GM21390 (cell line): ENCODE measurements at regions not wholly inside any gene's neighbourhood (a gene's known extent, or its start where the extent isn't known, plus 50 kb on each side); places are given as distances from the start of the nearest gene placed in this dataset.

Source experiments
- ATAC-seq: cut with Tn5 transposase; IDR thresholded peaks from one replicate; pipeline ENCODE4 v1.9.1; 2021; ENCODE audit not compliant: unreplicated experiment

DNA sequence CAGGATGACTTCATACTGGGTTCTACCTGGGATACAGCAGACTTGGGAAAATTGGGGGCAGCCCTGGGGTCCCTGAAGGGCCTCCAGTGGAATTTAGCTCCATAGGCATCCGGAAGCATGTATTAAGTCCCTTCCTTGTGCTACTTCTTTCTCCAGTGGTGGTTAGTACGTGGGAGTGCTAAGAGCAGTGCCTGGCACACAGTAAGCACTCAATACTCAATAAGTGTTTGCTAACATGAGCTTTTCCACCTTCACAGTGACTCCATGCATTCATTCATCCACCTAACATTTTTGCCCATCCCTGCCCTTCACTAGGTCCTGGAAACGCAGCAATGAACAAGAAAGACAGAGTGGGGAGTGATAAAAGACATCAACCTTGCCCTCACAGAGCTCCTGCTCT lies 120.5 kb downstream of the MN1 start:
- no peak for ATAC-seq

DNA sequence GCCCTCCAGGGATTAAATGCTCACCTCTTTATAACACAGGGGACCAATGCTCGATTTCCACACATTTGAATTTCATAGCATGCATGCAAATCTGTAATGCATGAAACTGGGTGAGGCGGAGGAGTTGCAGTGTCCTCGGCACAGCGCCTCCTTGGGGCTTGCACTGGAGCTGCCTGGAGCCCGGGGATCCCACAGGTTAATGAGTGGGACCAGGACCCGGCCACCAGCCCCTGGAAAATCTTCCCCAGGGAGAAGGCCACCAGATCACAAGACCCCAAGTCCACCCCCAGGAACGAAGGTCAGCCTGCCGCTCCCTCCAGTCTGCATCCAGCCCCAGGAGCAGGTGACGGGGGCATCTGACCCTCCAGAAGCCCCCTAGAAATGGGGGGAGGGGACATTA lies 119.1 kb downstream of the MN1 start:
- no peak for ATAC-seq

DNA sequence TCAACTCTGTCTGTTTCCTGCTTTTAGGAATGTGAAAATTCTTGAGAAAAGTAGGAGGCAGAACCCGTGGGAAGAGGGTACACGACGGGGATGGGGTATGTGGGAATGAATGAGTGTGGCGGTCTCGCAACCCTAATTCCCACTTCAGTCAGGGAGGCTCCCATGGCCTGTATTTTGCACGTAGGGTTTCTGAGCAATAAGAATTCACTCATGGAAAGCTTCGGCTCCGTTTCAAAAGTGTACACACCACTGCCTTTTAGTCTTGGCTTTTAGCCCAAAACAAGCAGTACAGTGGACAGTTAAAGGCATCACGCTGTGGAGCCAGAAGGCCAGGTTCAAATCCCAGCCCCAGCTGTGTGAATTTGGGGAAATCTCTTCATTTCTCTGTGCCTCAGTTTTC lies 116.7 kb downstream of the MN1 start:
- ATAC-seq = no peak

DNA sequence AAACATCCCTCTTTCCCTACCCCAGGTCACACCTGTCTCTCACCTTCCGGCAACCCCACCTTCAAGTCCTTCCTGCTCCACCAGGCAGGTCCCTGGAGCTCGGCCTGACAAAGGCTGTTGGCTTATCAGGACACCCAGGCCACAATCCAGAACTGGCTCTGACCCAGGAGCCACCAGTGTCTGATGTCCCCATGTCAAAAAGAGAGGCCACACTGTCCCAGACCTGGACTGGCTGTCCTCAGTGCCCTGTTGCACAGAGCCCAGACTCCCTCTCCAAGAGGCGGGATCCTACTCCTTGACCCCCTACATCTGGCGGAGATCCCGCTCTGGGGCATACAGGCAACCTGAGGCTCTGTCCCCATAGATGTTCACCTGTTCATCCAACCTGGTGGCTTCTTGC lies 116.0 kb downstream of the MN1 start:
- ATAC-seq = no peak

DNA sequence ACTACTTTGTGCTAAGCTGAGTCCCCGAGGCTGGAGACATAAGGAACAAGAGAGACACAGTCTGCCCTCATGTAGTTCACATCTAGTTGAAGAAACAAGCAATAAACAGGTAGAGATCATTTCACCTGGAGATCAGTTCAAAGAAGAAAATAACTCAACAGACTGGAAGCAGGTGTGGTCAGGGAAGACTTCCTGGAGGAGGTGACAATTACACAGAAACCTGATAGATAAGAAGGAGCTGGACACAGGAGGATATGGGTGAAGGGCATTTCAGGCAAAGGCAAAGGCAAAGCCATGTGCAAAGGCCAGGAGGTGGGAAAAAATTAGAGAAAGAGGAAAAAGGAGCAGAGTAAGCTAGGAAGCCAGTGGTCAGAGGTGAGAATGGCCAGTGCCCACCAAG lies 115.6 kb downstream of the MN1 start:
- no peak for ATAC-seq

DNA sequence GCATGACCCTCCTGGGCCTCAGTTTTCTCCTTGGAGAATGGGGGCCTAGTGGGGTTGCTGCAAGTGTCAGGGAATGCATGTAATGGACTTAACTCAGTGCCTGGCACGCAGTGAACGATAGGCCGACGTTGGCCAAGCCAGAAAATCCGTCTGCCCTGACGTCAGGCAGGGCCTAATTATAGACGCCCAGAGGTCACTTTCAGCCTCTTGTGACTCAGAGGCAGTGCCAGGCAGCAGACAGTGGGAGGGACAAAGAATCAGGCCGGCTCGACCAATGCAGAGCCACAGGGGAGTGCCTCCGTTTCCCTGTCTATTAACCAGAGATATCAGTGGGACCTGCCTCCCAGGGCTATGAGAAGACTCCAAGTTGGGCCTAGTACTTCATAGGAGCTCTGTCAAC lies 115.0 kb downstream of the MN1 start:
- no peak for ATAC-seq

DNA sequence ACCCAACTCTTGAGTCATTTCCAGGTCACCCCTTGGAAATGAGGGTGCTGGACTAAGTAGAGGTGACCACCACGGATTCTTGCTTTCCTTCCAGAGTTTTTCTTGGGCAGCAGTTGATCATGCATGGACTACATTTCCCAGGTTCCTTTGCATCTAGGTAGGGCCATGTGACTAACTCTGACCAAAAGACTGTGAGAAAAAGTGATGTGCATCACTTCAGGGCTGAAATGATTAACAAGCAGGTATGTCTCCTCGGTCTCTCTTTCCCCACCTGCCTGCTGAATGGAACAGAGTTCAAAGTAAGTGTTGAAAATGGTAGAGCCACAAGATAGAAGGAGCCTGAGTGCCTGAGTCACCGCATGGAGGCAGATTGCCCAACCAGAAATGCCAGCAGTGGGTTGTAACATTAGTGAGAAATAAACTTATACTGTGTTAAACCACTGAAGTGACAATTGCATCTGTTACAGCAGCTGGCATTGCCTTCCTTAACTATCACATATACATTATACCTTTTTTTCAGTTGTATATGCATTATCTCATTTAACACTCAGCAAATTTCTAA lies 113.5 kb downstream of the MN1 start:
- no peak for ATAC-seq

DNA sequence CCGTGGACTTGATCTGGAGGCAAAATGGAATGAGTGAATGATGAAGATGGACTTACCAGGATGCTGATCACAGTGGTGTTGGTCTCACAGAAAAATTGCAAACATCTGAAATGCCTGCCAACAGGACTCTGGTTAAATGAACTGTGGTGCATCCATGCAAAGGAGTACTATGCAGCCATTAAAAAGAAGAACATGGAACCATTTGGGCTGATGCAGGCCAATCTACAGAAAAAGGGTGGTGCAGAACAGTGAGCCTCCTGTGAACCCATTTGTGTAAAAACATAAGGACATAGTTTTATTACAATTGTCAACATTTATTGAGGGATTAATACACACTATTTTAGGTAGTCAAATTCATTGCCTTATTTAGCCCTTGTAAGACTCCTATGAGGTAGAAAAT lies 111.9 kb downstream of the MN1 start:
- ATAC-seq = no peak

DNA sequence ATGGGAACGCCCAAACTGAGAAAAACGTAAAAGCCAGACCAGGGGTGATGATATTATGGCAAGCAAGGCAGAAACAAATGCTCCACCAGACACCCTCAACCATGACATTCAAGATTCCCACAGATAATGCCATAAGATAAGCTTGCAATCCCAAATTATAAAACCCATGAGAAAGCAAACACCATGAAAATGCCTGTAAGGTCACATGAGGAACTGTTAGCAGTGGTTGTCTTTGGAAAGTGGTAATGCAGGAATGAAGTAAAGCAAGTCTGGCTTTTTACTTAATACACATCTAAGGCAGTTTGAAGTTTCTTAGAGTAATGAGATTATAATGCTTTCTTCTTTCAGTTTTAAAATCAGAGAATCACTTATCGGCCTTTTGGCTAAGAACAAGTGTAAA lies 111.0 kb downstream of the MN1 start:
- no peak for ATAC-seq

DNA sequence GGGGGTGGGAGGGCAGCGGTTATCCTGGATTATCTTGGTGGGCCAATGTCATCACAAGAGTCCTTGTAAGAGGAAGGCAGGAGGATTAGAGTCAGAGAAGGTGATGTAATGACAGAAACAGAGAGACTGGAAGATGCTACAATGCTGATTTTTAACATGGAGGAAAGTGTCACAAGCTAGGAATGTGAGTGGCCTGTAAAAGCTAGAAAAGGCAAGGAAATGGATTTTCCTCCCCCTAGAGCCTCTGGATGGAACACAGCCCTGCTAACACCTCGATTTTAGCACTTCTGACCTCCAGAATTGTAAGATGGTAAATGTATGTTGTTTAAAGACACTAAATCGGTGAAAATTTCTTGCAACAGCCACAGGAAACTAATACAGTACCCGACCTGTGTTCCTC lies 109.3 kb downstream of the MN1 start:
- no peak for ATAC-seq

DNA sequence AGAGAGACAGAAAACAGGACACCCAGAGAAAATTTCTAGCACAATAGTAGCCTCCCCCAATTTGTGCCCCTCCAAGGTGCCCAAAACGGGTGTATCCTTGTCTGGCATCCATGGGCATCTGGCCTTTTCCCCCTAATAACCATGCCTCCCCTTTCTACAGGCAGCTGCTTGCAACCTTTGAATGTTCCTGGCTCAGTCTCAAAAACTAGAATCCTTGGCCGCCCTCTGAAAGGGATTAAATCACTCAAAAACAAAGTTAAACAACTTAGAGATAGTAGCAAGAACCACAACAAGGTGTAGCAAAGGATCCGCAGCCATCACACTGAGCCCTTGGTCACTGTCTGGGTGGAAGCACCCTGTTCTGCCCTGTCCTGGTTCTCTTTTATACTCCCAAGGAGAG lies 105.6 kb downstream of the MN1 start:
- ATAC-seq = no peak

DNA sequence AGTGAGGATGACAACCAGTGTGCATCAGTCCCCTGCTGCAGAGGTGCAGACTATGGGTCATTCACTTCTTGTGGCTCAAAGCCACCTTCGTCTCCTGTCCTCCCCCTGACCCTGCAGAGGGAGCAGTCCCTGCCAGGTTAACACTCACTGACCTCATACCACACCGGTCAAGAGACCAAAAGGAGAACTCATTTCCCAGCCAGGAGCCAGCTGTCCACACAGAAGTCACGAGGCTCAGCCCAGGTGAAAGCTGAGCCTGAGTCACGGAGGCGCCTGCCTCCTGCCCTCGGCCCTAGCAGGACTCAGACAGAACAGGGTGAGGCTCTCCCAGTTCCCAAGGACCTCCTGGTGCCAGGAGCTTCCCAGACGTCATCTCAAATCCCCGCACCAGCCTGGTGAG lies 103.7 kb downstream of the MN1 start:
- no peak for ATAC-seq
